Stimulated activated CD8-positive, alpha-beta memory T cell treated with anti-CD3 and anti-CD28 coated beads, Interleukin-2, amount 100 ng/mL, for 1 hour (primary cell): ENCODE measurements at regions not wholly inside any gene's neighbourhood (a gene's known extent, or its start where the extent isn't known, plus 50 kb on each side); places are given as distances from the start of the nearest gene placed in this dataset.
"Not testable (repeated sequence)": the region's sequence is repeated elsewhere in the genome, so short reads cannot be mapped to it uniquely, and the experiment has no call there.

Experiments
- DNase-seq, 2 donors: peaks; one replicate each; pipeline ENCODE4 v3.0.0-alpha.2; 2020; ENCODE audit warnings: low read depth in 2 of 2

- DNase-seq = no peak
These were observed 338.4 kb upstream of the C2CD4B start for GRCh38 chr15:62503451-62503850.

DNA sequence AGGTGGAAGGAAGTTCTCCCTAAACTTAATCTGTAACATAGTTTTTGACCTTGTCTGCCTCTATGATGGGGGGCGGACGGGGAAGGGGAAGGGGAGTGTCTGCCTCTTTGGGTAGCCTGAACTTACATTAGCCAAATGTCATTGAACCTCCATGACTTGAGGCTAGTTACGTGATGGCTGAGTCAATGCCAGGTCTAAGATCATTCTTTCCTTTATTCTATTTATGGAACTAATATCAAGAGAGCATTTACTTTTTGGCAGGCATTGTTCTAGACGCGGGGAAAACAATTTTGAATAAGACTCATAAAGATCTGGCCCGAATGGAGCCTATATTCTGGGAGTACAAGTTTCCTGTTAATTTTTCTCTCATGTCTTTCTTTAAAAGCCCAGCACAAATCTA is 340.7 kb upstream of the C2CD4B start:
- DNase-seq = no peak

- DNase-seq = no peak
These were observed 341.2 kb upstream of the C2CD4B start for GRCh38 chr15:62506217-62506805.

DNA sequence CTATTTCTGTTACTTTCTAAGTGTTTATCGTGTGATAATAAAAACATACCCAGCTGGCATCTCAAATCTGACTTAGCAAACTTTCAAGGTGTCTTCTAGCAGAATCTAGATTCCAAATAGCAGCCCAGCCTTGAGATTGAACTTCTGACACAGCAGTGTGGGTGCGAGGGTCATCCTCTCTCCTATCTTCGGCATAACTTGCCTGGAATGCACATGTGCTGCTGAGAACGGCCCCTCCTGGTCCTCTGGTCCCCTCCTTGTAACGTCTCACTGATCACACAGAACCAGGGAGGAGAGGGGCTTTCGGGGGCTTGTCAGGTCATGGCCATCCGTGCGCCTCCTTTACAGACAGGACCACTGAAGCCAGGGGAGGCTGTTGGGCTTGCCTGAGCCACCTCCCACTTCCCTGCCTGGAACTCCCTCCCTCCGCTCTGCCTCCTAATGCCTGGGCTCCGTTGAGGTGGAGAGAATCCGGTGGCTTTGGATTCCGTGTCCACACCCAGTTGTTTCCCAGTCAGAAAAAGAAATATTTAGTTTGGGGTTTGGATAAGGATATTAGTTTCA is 344.4 kb upstream of the C2CD4B start:
- DNase-seq = no peak

DNA sequence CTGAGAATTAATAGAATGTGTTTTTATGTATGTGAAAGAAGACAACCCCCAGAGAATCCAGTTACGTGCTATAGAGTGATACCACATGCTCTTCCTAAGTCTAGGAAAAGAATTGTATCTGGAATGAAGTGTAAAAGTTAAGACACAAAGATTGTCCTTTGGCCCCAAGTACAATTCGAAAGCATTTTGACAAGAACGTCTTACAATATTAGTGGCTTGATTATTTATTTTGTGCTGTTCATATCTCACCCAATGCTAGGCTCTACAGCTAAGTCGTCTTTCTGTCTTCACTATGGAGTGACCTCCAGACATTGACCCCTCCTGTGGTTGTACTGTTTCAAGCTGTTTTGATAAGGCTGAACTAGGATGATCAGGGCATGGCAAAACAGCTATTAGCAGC is 345.7 kb upstream of the C2CD4B start:
- DNase-seq = no peak

DNA sequence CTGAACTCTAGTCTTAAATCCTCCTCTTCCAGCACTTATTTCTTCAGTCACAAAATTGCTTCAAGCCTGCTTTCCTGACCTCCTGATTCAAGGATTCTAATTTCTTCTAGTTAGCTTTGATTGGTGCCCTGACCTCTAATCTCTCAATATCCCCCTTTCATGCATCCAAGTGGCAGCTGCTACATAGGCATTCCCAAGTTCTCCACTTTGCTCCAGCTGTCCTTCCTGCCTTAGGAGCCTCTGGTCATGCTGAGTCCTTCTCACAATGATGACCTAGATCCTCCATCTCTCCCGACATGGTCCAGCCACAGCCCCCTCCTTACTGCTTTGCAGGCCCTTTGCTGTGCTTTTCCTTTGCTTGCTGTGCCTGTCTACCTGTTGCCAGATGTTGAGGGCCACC is 347.8 kb upstream of the C2CD4B start:
- DNase-seq = no peak

DNA sequence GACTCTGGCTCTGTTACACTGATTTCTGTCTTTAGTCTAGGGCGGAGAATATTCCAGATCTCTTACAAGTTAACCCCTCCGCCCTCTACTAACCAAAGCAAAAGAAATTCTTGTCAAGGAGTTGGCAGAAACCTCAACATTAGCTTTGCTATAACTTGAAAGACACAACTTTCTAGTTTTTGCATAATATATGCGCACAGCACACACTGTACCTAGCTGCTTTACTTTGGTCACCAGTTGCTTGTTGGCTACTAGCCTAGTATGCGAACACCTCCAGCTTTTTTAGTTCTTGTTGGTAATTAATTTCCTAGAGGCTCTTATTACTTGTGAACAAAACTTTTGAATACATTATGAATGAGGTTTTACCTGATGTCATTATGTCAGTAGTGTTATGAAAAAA is 348.8 kb upstream of the C2CD4B start:
- DNase-seq = no peak

DNA sequence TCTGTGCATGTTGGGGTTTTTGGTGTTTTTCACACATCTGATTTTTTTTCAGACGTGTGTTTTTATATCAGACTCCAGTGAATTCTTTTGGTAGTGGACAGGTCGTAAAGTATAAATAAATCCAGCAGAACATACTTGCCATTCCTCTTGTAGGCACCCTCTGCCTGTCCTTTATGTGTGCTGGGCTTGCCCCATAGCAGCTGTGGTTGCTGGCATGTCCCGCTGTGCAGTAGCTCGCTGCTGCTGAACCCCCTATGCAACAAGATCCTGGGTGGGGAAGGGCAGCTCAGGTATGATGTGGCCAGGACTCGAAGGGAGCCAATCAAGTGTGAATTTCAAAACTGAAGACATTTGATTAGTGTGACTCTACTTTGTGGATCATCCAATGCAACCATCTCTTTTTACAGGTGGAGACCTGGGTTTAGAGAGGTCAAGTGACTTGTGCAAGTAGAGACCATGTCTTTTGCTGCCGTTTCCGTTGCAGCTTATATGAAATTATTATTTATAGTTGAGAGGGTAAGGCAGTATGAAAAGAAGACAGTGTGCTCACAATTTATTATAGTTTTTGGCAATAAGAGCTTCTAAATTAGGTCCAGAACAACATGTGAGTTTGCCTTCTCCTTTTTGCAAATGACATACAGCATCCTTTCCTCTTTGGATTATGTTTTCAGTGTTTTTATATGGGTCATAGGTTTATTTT is 350.8 kb upstream of the C2CD4B start:
- no peak for DNase-seq

GRCh38 chr15:62517541-62517940 is 352.5 kb upstream of the C2CD4B start:
- no peak for DNase-seq

GRCh38 chr15:62518666-62519065 is 353.6 kb upstream of the C2CD4B start:
- DNase-seq = not testable (repeated sequence)

GRCh38 chr15:62519900-62520299 is 354.8 kb upstream of the C2CD4B start:
- no peak for DNase-seq

DNA sequence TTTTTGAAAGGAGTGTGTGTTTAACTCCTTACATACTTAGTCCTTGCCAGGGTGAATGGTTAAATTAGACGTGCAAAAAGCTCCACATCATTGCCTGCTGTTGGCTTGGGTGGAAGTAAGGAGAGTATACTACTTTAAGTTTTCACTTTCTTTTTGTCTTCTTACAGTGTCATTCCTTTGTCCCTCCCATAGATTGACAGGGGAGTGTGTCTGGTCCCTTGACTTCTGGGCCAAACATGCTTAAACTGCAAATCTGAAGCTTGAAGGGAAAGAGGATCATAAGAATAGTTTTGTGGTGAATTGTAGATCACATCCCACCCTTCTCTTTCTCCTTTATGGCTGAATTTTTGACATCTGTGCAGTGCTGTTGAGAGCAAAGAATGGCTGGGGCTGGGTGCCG is 355.8 kb upstream of the C2CD4B start:
- no peak for DNase-seq

DNA sequence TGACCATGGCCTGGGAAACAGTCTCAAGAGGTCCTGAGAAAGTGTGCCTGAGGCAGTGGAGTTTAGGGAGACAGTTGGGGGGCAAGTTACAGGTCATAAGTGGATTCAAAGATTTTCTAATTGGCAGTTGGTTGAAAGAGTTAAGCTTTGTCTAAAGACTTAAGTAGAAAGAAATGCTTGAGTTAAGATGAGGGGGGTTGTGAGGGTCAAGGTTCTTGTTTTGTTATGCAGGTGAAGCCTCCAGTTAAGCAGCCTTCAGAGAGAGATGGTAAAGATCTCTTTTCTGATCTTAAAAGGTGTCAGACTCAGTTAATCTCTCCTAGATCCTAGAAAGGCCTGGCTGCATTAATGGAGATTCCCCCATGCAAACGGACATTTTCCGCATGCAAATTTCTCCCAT is 356.3 kb upstream of the C2CD4B start:
- DNase-seq = no peak

DNA sequence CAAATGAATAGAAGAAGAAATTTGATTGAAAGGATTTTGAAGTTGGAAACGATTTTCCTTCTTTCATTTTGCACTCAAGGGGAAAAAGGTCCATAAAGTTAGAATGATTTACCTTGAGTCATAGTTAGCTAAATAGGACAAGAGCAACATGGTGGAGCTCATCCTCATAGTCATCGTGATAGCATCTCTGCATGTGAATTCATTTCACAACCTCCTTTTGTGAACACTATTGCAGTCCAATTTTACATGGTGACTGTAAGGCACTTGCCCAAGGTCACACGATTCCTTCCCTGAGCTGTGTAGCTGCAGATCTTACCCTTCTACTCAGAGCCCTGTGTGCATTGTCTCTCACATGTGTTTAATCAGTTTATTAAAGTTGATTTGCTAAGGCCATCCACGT is 359.8 kb upstream of the C2CD4B start:
- no peak for DNase-seq

GRCh38 chr15:62527387-62527786 is 362.3 kb upstream of the C2CD4B start:
- no peak for DNase-seq

GRCh38 chr15:62528505-62528904 is 363.4 kb upstream of the C2CD4B start:
- DNase-seq = no peak

GRCh38 chr15:62532367-62532766 is 367.3 kb upstream of the C2CD4B start:
- no peak for DNase-seq

DNA sequence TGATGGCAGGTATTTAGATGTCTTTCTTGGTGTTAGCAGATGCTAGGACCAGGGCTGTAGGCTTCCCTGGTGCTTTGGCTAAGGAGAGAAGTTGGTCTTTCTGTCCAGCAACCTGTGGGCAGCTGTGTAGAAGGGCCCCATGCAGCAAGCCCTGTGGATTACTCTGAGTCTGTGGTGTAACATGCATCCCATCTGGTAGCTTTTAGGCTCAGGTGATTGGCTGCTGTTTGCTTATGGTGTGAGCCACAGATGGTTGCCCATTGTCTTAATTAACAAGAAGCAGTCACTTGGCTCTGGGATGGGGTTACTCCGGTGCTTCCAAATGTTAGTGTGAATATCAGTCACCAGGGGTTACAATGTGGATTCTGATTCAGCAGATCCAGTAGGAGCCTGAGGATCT is 368.6 kb upstream of the C2CD4B start:
- DNase-seq = no peak

- no peak for DNase-seq
These were observed 369.9 kb upstream of the C2CD4B start for GRCh38 chr15:62534996-62535395.

DNA sequence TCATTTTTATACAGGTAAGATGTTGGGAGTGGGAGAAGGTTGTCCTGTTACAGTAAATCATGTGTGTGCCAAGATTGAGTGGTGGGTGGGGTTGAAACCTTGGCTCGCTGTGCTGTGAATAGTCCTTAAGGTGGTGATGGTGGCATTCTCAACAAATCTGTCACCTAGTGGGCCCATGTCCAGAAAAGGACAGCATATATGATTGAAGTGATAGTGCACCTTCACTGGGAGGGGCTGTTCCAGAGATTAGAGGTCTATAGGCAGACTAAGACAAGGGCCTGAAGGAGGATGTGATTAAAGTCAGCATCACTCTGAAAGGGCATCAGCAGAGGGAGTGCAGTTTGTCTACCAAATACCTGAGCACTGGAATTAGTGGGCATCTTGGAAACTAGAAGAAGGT is 374.2 kb upstream of the C2CD4B start:
- no peak for DNase-seq

- no peak for DNase-seq
These were observed 376.2 kb upstream of the C2CD4B start for GRCh38 chr15:62541250-62541649.

DNA sequence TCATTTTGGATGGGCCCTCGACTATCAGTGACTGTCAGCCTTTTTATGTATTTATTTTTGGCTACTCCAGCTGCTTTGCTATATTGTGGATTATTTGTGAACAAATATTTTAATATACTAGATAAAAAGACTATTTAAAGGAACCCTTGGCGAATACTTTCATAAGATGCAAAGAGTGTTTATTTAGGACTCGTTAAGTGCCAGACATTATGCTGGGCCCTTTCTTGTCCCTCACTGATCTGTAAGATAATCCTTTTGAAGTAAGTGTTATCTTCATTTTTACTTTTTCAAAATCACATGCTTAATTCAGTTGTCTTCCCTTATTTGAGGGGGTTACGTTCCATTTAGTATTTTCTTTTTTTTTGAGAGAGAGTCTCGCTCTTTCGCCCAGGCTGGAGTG is 376.8 kb upstream of the C2CD4B start:
- no peak for DNase-seq

DNA sequence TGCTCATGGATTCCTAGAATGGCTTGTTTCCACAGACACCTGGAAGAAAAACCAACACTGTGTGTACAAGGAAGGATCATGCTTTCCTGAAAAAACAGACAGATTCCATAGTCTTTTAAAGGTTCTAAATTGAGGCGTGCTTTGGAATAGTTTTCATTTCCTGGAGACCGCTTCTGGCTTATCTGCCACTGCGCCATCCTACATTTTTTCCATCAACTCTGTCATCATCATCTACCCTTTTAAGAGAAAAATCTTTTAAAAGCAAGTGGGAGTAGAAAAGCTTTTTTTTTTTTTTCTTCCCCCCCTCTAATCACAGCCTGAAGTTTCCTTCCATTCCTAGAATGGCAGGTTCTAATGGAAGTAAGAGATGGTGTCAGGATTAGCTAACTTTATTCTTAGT is 379.4 kb upstream of the C2CD4B start:
- no peak for DNase-seq
